Stimulated activated CD8-positive, alpha-beta memory T cell treated with anti-CD3 and anti-CD28 coated beads, Interleukin-7, amount 100 ng/mL, for 4 hours (primary cell): ENCODE measurements at regions not wholly inside any gene's neighbourhood (a gene's known extent, or its start where the extent isn't known, plus 50 kb on each side); places are given as distances from the start of the nearest gene placed in this dataset.

Experiments used
- DNase-seq, 2 donors: peaks; one replicate each; pipeline ENCODE4 v3.0.0-alpha.2; 2020; ENCODE audit warnings: low read depth in 2 of 2

DNA sequence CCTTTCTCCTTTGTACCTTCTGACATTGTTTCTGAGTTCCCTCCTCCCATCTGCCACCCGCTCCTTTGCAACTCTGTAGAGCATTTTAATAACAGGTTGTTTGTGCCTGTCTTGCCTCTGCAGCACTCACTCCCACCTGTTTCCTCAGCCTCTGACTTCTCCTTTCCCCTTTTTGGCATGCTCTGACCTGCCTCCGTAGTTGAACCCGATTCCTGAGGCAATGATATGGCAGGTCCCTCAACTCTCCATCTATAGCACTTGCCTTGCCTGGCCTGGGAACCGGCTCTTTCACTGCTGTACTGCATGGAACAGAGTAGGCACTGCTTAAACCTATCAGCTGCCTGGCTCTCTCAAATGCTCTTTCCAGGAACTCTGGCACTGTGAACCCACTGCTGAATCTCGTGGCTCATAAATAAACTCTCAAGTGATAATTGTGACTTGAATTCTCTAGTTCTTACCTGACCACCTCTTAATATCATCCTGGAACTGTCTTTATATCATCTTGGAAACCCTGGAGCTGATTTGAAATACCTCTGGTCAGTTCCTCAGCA is 50.3 kb downstream of the UTRN start:
- DNase-seq: no peak

DNA sequence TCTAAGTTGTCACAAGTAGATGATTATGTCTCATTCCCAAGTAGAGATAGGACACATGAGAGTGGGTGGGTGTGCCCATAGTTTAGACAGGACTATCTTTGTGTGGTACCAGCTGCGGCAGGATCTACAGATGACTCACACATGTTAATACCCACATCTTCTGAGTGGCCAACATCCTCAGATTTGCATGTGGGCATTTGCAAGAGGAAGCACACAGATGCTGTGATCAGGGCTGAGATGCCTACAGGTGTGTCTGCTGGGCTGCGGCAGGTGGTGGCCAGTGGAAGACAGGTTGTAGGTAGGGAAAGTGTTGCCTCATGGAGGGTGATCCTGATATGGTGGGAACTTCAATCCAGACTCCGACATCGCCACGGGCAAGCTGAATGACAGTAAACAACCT is 50.8 kb downstream of the UTRN start:
- no peak for DNase-seq

DNA sequence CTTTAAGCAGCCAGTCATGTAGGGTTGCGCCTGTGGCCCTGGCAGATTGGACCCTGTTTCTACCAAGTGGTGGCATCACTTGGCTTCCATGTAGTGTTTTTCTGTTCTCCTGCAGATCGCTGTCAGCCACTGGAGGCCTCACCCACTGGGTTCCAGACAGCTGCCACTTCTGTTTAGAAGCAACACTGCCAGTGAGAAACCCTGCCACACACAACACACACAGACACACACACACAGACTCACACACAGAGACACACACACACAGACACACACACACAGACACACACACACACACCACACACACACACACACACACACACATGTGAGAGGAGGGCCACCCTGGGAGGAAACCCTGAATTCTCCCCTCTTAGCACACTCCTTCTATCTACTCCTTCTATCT is 51.8 kb downstream of the UTRN start:
- no peak for DNase-seq

DNA sequence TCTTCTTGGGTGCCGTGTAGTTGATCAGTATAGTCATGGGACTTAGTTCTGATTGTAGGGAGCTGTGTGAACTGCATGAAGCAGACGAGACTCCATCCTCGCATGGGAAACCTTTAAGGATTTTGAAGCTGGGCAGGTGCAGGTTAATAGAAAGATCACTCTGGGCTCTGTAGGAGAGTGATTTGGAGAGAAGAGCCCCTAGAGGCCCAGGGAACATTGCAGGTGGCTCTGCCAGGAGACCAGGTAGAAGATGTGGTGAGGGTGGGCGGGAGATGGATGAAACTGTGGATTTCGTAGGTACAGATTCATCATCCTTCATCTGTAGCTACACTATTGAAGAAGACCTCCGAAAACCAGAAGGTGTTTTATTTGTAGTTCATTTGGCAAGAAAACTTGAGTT is 53.3 kb downstream of the UTRN start:
- no peak for DNase-seq

DNA sequence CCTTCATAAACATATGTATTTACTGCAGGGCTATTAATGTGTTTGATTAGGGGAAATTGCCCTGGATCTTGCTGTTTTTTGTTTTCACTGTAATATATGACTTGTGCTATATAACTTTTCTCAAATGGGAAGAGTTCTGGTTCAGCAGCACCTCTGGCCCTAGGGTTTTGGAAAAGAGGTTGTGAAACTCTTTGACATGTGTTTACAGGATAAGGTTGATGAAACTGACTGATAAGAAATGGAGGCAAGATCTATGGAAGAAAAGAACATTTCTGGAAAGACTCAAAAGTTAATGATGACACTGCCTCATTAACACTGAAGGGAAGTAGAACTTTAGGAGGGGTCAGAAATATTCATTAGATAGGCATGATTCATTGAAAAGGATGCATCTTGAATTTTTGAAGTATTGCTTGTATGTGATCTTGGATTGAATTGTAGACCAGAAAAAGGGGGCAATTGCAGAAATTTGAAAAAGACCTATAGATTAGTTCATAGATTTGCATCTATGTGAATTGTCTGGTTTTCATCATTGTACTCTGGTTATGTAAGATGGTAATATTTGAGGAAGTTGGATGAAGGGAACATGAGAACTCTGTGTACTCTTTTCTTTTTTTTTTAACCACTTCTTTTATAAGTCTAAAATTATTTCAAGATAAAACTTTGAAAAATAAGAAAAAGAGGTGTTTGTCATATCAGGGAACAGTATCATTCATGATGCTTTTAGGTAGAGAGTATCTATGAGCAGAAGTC is 54.0 kb downstream of the UTRN start:
- no peak for DNase-seq

DNA sequence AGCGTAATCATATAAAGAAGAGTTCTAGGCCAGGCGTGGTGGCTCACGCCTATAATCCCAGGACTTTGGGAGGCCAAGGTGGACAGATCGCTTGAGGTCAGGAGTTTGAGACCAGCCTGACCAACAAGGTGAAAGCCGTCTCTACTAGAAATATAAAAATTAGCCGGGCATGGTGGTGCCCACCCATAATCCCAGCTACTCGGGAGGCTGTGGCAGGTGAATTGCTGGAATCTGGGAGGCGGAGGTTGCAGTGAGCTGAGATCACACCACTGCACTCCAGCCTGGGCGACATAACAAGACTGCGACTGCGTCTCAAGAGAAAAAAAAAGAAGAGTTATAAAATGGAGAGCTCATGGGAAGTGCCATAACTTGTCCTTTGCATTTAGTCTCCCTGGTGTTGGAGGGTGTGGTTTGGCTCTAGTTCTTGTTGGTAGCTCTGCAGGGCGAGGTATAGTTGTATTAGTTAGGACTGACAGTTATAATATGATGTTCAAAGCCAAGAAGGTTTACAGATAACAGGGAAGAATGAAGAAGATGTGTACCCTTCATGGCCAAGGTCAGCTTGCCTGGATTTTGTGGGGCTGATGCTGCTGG is 54.8 kb downstream of the UTRN start:
- DNase-seq: no peak

DNA sequence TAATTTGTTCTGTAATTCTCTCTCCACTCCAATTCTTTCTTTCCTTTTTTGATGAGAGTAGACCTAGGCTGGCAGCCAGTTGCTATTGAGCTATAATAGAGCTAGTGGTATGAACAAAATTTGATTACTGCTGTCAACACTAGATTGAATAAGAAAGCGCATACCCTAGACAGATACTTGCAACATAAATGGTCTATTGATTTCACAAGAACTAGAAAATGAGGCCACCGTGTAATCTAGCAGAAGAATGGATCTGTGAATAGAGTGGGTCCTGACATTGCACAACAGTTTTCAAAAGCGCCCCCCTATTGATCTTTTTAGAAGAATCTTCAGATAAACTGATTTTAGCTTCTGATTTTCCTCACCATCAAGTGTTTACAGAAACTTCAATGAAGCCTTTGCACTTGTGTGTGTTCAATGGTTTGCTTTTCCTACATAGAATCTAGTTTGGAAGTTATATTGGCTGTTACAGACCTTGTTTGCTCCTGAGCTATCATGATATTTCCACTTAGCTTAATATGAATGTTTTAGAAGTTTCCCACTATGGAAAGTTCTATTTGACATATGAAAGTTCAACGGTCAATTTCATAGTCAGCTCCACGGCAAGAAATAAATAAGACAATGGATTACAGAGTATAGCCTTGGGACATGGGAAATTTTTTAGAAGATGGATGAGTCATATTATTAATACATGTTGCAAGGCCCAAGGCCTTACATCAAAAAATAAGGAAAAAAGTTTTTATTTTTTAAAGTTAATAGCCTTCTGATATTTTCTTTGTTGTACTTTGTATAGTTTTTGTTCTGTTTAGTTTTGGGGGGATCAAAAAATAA is 55.6 kb downstream of the UTRN start:
- DNase-seq: no peak

DNA sequence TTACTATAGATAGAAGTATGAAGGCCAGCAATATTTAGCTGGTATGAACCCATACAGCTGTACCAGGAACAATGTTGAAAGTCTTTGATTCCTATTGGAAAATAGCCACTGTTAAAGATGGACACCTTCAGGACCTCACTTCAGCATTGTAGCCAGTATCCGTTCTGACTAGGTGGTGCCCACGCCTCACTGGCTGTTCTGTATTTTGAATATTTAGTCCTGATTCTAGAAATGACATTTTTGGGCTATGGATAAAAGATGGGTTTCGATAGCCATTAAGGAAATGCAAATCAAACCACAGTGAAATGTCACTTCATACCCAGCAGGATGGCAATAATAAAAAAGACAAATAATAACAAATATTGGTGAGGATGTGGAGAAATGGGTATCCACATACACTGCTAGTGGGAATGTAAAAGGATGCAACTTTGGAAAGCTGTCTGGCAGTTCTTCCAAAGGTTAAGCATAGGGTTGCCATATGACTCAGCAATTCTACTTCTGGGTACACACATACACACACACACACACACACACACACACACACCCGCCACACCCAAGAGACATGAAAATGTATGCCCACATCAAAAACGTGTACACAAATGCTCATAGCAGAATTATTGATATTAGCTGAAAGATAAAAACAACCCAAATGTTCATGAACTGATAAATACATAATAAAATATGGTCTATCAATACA is 56.8 kb downstream of the UTRN start:
- DNase-seq: no peak

DNA sequence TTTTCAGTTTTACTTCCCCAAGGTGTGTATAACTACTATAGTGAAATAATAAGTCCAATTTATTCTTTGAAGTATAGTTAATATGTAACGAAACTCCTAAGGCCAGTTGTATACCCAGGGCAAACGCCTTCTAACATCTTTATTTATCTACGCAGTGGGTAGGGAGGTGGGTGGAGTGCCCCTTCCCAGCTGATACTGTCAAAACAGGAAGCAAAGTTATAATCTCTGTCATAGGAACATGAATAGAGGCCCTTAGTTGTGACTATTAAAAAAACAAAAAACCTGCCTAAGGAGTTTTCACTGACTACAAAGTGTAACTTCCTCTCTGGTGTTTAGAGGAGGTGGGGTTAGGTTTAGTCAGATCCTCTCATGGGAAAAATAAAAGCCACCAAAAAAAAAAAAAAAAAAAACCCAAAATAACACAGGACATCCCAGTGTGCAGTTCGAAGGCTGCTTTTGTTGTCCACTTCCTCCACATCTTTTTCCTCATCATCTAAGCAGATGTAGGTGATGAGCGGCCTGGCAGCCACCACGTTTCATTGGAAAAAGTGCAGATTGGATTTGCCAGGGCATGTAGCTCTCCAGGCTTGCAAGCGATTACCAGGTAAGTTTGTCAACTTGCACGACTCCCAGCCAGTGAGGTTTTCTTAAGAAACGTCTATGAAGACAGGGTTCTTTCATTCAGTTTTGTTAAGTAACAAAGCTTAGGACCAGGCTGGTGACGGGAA is 58.7 kb downstream of the UTRN start:
- no peak for DNase-seq

DNA sequence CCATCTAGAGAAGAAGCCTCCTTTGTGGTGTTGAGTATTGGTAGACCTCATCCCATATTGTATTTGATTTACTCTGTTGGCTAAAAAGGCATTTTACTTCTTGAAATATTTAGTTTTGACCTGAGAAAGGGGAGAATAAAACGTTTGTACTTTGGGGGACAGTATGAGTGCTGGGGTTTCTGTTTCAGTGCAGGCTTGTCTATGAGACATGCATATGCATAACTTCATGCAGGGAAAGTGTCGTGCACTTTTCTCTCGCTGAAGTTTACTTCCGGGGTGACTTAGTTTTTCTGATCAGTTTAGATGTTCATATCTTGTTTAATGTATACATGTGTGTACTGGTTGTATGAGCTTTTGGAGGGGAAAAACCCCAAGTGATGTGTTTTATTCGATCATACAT is 59.5 kb downstream of the UTRN start:
- no peak for DNase-seq

DNA sequence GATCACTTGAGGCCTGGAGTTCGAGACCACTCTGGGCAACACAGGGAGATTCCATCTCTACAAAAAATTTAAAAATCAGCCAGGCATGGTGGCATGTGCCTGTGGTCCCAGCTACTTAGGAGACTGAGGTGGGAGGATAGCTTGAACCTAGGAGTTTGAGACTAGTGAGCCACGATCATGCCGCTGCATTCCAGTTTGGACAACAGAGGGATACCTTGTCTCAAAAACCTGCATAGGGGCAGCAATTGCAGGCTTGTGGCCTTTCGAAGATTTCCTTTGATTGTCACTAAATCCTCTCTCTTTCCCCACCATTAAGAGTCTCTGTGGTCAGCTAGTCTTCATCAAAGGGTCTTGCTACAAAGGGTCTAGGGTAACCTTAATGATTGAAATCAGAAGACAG is 60.3 kb downstream of the UTRN start:
- DNase-seq: no peak

DNA sequence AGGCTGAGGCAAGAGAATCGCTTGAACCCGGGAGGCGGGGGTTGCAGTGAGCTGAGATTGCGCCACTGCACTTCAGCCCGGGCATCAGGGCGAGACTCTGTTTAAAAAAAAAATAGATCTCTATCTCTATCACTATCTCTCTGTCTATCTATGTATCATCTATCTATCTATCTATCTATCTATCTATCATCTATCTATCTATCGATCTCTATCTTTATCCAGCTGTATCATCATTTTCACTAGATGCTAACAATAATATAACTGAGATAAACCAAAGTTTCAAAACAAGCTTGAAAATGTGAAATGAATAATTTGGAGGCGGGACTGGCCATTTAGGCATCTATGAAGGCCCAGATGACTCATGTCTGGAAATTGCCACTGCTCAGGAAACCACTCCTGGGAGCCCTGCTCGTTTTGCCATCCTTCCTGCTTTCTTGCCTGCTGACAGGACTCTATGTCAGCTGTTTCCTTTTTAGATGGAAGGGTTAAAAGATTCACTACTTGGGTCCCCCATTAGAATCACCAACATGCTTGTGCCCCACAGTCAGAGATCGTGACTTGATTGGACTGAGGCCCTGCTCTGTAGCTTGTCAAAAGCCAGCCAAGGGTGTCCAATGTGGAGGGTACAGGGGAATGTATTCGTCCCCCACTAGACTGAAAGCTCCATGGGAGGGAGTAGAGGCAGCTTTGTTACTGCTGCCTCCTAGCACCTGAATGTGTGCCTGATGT is 61.7 kb downstream of the UTRN start:
- DNase-seq: no peak

DNA sequence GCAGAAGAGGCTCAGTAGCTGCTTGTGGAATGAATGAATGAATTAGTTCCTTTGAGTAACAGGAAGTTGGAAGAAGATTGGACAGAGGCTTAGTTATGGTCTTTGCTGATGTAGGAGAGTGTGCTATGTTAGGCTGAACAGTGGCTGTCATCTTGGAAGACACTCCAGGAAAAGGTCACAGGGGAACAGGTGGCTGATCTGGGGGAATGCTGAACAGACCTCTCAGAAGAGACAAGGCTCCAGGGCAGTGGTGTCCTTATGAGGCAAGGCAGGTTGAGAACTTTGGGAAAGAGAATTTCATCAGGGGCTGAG is 62.3 kb downstream of the UTRN start:
- DNase-seq: no peak

DNA sequence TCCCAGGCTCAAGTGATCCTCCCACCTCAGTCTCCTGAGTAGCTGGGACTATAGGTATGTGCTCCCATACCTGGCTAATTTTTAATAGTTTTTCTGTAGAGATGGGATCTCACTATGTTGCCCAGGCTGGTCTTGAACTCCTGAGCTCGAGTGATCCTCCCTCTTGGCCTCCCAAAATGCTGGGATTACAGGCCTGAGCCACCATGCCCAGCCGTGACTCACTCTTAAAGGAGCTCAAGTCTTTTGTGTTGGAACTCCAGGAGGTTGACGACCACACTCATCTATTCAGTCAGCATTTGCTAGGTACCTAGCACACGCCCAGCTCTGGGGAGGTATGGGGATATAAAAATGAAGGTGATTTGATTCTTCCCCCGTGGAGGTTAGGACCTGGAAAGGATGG is 62.8 kb downstream of the UTRN start:
- DNase-seq: no peak

DNA sequence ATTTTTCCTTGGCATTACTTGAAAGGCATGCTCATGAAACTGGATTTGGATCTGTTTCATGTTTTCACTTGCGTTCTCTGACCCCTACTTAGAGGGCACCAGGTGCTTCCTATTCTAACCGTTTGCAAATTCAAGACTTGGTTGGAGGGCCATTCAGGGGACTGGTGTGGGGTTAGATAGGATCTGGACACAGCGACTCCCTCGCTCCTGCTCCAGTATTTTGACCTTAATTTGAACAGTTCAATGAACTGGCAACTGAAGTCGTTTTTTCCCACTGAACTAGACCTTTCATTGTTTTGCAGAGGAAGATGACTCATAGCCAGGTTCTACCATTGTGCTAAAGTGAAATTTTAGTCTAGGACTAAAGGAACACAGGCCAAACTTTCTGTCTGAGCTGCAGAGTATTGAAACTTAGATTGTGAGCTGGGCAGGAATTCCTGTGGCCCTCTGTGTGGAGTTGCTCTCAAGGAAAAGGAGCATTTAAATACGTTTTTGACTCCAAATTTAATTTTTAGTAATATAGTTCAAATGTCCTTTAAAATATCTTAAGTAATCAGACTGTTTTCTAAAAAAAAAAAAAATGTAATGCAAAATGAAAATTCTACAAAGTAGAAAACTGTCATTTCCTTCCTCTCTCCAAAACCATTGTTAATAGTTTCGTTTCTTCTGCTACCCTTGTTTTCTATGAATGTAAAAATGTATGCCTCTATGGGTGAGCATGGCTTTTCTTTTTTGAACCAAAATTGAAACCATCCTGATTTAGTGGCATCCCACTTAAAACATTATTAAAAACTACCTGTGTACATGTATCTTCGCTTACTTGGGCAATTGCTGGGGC is 64.8 kb downstream of the UTRN start:
- no peak for DNase-seq

DNA sequence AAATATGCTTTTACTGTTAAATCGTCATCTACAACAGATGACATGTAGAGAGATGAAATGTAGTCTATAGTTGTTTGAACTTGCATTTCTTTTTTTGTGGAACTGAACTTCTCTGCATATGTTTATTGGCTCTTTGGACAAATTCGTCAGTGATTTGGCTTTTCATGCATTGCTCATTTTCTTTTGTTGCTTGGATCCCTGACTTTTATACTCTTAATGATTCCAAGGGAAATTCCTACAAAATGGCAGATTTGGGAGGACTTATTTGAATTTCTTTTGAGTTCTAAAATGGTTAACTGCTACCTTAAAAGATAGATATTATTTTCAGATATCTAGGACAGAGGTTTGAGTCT is 65.4 kb downstream of the UTRN start:
- DNase-seq: no peak

DNA sequence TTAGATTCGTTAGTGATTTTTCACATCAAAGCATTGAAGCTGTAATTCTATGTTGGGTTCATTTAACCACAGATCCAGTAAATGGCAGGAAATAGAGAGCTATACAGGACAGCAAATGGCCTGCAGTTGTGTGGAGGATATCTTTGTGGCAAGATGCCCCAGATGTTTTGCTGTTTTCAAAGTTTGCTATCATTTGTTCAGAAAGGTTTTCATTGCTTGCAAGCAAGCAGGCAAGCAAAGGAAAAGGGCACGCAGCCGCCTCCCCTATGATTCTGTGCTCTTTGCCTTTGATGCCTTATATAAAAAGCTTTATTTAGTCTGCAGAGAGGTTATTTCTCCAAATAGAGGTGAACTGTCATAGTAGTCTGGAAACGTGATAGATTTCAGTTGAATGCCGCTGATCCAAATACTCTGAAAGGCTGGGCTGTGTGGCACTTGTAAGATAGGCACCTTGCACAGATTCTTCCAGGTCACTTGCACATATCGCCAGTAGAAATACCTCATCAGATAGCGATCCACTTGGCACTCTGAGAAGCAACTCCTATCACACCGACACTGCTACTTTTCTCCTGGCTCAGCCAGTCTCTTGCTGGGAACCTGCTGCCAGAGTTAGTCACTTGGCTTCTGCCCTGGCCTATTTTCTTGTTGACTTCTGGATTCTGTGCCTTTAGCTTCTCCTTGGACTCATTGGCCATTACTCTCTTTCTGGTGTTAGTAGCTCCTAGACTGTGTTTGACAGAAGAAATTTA is 66.4 kb downstream of the UTRN start:
- no peak for DNase-seq

DNA sequence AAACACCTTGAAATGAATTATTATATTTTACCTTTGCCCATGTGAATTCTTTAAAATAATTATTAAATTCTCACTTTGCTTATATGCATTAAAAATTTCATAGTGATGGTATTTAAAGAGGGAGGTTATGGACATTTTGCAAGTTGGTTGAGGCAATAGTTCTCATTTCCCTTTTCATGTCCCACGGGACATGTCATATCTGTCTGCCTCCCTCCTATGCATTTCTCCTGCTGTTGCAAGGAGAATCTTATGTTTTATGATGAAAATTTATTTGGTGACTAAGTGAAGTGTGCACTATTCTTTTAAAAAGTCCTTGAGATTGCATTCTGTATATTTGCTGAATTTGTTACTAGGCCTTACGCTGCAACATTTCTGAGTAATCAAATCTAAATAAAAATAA is 67.2 kb downstream of the UTRN start:
- DNase-seq: no peak

DNA sequence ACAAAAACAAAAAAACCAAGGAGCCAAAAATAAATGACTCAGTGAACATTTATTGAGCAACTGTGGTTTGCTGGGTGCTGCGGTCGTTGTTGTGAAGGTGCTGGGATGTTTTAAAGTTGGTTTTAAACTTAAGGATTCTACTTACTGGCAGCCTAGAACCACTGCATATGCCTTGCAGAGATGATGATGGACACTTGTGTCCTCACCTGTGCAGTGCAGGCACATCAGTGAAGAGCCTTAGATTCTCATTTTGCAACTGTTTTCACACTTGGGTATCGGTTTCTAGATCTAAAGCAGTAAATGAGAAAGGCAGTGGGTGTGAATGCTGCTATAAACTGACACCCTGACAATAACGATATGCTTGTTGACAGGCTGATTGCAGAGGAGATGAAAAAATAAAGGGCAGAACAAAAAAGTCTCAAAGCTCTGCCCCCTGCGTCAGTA is 68.8 kb downstream of the UTRN start:
- no peak for DNase-seq
